Loucy (cell line): ENCODE measurements at regions not wholly inside any gene's neighbourhood (a gene's known extent, or its start where the extent isn't known, plus 50 kb on each side); places are given as distances from the start of the nearest gene placed in this dataset.
"Not testable (repeated sequence)": the region's sequence is repeated elsewhere in the genome, so short reads cannot be mapped to it uniquely, and the experiment has no call there.

Source experiments
- H2AFZ ChIP-seq: fragments of 200-600 bp; sonication (generic); 2 replicates; pipeline ENCODE4 v1.6.0; 2016; ENCODE audit warnings: antibody characterized with exemption, mild to moderate bottlenecking, low read length, moderate library complexity
- H3F3A ChIP-seq: fragments of 200-600 bp; 2 replicates; pipeline ENCODE4 v1.6.0; 2016; ENCODE audit warnings: antibody characterized with exemption, low read depth, mild to moderate bottlenecking
- H3K27me3 ChIP-seq: fragments of 200-600 bp; sonication (generic); 2 replicates; pipeline ENCODE4 v1.6.1; 2014; ENCODE audit warnings: low read length, mild to moderate bottlenecking; ENCODE audit not compliant: insufficient read depth, poor library complexity, severe bottlenecking
- H3K36me3 ChIP-seq: fragments of 200-600 bp; sonication (generic); 2 replicates; pipeline ENCODE4 v1.6.1; 2016; ENCODE audit warnings: low read length; ENCODE audit not compliant: insufficient read depth
- H3K4me1 ChIP-seq: fragments of 200-600 bp; sonication (generic); 2 replicates; pipeline ENCODE4 v1.5.1; 2014; ENCODE audit warnings: low read length, mild to moderate bottlenecking; ENCODE audit not compliant: insufficient read depth, poor library complexity, severe bottlenecking
- H3K4me2 ChIP-seq: fragments of 200-600 bp; sonication (generic); 2 replicates; pipeline ENCODE4 v1.6.0; 2014; ENCODE audit warnings: antibody characterized with exemption, low read length, low read depth, mild to moderate bottlenecking; ENCODE audit not compliant: poor library complexity, severe bottlenecking
- H3K4me3 ChIP-seq: fragments of 200-600 bp; sonication (generic); 2 replicates; pipeline ENCODE4 v1.5.1; 2014; ENCODE audit warnings: low read length, mild to moderate bottlenecking, mixed read lengths; ENCODE audit not compliant: poor library complexity, severe bottlenecking
- H3K79me2 ChIP-seq: fragments of 200-600 bp; sonication (generic); 2 replicates; pipeline ENCODE4 v1.6.1; 2014; ENCODE audit warnings: low read length; ENCODE audit not compliant: insufficient read depth
- H3K9ac ChIP-seq: fragments of 200-600 bp; sonication (generic); 2 replicates; pipeline ENCODE4 v1.6.0; 2014; ENCODE audit warnings: mild to moderate bottlenecking, low read depth, low read length, moderate library complexity; ENCODE audit not compliant: poor library complexity, severe bottlenecking
- H3K9me2 ChIP-seq: fragments of 200-600 bp; sonication (generic); replicated peaks from 2 replicates; pipeline ENCODE4 v1.6.1; 2016; ENCODE audit warnings: low read depth, low read length, mixed read lengths
- H3K9me3 ChIP-seq: fragments of 200-600 bp; sonication (generic); 2 replicates; pipeline ENCODE4 v1.6.1; 2014; ENCODE audit warnings: mild to moderate bottlenecking, antibody characterized with exemption, low read length, low read depth; ENCODE audit not compliant: insufficient read depth
- H4K20me1 ChIP-seq: fragments of 200-600 bp; sonication (generic); 2 replicates; pipeline ENCODE4 v1.6.0; 2014; ENCODE audit warnings: antibody characterized with exemption, low read length, mild to moderate bottlenecking; ENCODE audit not compliant: insufficient read depth, poor library complexity, severe bottlenecking
- EZH2phosphoT487 ChIP-seq: fragments of 200-600 bp; IDR thresholded peaks from 2 replicates; pipeline ENCODE4 v1.6.1; 2018; ENCODE audit warnings: antibody characterized with exemption, mild to moderate bottlenecking, moderate library complexity, borderline replicate concordance
- TF ChIP-seq, protein P1 (sequence below): fragments of 200-600 bp; sonication (generic); conservative IDR thresholded peaks from 2 replicates; pipeline ENCODE4 v1.5.1; 2014; ENCODE audit warnings: mild to moderate bottlenecking, antibody characterized with exemption, low read length

DNA sequence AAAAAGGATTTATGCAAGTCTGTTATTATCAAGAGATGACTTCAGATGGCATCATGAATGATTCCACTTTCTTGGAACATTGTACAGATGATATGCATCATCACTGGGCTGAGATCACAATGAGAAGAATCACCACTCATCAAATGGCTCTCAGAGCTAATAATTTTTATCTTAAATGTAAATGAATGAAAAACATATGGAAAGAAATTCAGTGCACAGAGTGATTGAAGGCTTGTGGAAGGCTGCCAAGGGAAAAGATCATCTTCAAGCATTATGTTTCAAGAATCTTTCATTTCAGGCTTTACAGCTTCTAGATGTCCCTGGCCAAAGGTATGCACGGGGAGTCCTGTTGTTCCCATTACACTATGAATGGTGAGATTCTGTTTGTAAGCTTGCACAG is 955.7 kb downstream of the TTLL7 start:
- Histone ChIP-seq H3F3A (no peaks in the 10 kb centered on the region), H2AFZ (no peak overlapping the region), H3K4me3 (no peak overlapping the region), H4K20me1 (no peaks in the 10 kb centered on the region), H3K27me3 (no peaks in the 10 kb centered on the region), H3K9ac (no peak overlapping the region), H3K9me2 (no peaks in the 10 kb centered on the region), H3K36me3 (no peaks in the 10 kb centered on the region), H3K4me2 (no peak overlapping the region), H3K79me2 (no peaks in the 10 kb centered on the region), H3K9me3 (no peaks in the 10 kb centered on the region), H3K4me1 (no peaks in the 10 kb centered on the region)
- TF ChIP-seq EZH2phosphoT487 = no peak
- TF ChIP-seq, protein P1, sequence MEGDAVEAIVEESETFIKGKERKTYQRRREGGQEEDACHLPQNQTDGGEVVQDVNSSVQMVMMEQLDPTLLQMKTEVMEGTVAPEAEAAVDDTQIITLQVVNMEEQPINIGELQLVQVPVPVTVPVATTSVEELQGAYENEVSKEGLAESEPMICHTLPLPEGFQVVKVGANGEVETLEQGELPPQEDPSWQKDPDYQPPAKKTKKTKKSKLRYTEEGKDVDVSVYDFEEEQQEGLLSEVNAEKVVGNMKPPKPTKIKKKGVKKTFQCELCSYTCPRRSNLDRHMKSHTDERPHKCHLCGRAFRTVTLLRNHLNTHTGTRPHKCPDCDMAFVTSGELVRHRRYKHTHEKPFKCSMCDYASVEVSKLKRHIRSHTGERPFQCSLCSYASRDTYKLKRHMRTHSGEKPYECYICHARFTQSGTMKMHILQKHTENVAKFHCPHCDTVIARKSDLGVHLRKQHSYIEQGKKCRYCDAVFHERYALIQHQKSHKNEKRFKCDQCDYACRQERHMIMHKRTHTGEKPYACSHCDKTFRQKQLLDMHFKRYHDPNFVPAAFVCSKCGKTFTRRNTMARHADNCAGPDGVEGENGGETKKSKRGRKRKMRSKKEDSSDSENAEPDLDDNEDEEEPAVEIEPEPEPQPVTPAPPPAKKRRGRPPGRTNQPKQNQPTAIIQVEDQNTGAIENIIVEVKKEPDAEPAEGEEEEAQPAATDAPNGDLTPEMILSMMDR = no peak

DNA sequence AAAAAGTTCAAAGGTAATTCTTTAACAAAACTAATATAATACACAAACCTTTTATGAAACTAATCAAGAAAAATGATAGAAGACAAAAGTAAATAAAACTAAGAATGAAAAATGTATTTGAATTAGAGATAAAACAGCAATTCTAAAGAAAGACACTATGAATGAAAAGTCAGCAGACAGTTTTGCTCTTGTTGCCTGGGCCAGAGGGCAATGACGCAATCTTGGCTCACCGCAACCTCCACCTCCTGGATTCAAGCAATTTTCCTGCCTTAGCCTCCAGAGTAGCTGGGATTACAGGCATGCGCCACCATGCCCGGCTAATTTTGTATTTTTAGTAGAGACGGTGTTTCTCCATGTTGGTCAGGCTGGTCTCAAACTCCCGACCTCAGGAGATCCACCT is 959.8 kb downstream of the TTLL7 start:
- not testable (repeated sequence) for H3K79me2 ChIP-seq, H3K4me3 ChIP-seq, H3K4me2 ChIP-seq, H3K27me3 ChIP-seq, H2AFZ ChIP-seq, H3K9me2 ChIP-seq, H3K9me3 ChIP-seq, H3K9ac ChIP-seq, H3F3A ChIP-seq, H4K20me1 ChIP-seq, H3K36me3 ChIP-seq, H3K4me1 ChIP-seq

DNA sequence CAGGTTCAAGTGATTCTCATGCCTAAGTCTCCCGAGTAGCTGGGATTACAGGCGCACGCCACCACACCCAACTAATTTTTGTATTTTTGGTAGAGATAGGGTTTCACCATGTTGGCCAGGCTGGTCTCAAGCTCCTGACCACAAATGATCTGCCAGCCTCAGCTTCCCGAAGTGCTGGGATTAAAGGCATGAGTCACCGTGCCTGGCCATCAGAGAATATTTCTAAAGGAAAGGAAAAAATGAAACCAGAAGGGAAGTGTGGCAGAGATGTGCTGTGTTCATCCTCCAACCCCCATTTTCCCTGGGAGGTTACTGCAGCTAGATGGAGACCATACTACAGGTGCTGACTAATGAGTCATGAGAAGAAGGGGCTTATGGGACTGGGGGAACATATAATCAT is 964.1 kb downstream of the TTLL7 start:
- Histone ChIP-seq H3F3A (no peaks in the 10 kb centered on the region), H3K27me3 (no peaks in the 10 kb centered on the region), H3K9ac (no peak overlapping the region), H3K4me3 (no peak overlapping the region), H3K4me1 (no peaks in the 10 kb centered on the region), H4K20me1 (no peaks in the 10 kb centered on the region), H3K4me2 (no peak overlapping the region), H3K9me3 (no peaks in the 10 kb centered on the region; the same call in 1 of the 2 replicates), H3K79me2 (no peaks in the 10 kb centered on the region), H3K36me3 (no peaks in the 10 kb centered on the region), H3K9me2 (no peaks in the 10 kb centered on the region), H2AFZ (no peak overlapping the region)
- no peak for TF ChIP-seq EZH2phosphoT487
- TF ChIP-seq, protein P1 = no peak

DNA sequence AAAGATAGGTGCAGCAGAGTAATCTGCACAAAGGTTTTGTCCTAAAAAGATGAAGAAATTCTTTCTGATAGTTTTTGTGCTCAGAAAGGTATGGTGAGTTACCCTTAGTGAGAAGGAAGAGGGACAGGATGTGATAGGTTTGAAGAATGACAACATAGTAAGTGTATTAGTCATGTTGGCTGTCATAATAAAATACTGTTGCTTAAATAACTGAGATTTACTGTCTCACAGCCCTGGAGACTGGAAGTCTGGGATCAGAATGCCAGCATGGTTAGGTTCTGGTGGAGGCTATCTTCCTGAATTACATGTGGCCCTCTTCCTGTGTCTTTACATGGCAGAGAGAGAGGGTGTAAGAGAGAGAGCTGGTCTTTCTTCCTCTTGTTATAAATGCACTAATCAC is 965.2 kb downstream of the TTLL7 start:
- Histone ChIP-seq H3K79me2 (no peaks in the 10 kb centered on the region), H2AFZ (no peak overlapping the region), H3K4me2 (no peak overlapping the region), H3K4me3 (no peak overlapping the region), H4K20me1 (no peaks in the 10 kb centered on the region), H3K4me1 (no peaks in the 10 kb centered on the region), H3K9me2 (no peaks in the 10 kb centered on the region), H3K9me3 (no peaks in the 10 kb centered on the region; the same call in 1 of the 2 replicates), H3K27me3 (no peaks in the 10 kb centered on the region), H3F3A (no peaks in the 10 kb centered on the region), H3K36me3 (no peaks in the 10 kb centered on the region), H3K9ac (no peak overlapping the region)
- TF ChIP-seq, protein P1 = no peak
- no peak for TF ChIP-seq EZH2phosphoT487
